ENCODE measurements at regions not wholly inside any gene's neighbourhood (a gene's known extent, or its start where the extent isn't known, plus 50 kb on each side); places are given as distances from the start of the nearest gene placed in this dataset.

DNA sequence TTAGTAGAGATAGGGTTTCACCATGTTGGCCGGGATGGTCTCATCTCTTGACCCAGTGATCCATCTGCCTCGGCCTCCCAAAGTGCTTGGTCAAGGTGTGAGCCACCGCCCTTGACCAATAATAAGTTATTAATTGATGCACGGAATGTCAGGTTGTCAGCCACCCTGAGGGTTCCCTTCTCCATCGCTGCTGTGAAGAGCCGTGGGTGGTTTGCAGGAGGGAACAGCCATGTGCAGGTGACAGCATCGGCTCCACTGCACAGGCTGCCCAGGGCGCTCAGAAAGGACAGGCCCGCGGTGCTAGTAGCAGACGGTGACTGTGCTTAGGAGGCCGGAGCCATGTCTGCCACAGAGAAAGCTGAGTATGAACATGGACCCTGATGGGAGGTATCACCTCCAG, 814.0 kb downstream of the BRD1 start:
- Histone ChIP-seq H3K4me3 (replicated peaks in 1 of 2; ENCODE audit: low read depth in 1 of 2, low read length in 2 of 2) (no peak overlapping the region), H3K4me1 (ENCODE audit: control insufficient read depth in 1 of 2, insufficient read depth in 2 of 2, low read length in 2 of 2) (no peaks in the 10 kb centered on the region), H3K27ac (ENCODE audit: low read depth, low read length) (no peak overlapping the region), H3K79me2 (ENCODE audit: insufficient read depth, low read length) (no peaks in the 10 kb centered on the region), H2AFZ (ENCODE audit: low read depth, low read length, poor library complexity, severe bottlenecking) (no peak overlapping the region), H3K9me3 (ENCODE audit: control insufficient read depth in 1 of 2, insufficient read depth in 1 of 2, low read depth in 1 of 2, low read length in 2 of 2) (no peaks in the 10 kb centered on the region), H3K36me3 (ENCODE audit: control insufficient read depth in 1 of 2, insufficient read depth in 2 of 2, low read length in 2 of 2) (no peaks in the 10 kb centered on the region), H4K20me1 (ENCODE audit: insufficient read depth) (no peaks in the 10 kb centered on the region), H3K9ac (ENCODE audit: low read length) (no peak overlapping the region), H3K9me2 (ENCODE audit: insufficient read depth) (no peaks in the 10 kb centered on the region), H3K4me2 (ENCODE audit: low read length) (no peak overlapping the region), H3K27me3 (ENCODE audit: insufficient read depth, low read length) (peaks cover 28% of the 10 kb centered on the region)
- ChIA-PET RAD21 (ENCODE audit: low non-redundant PET in 1 of 2, low total read pairs in 2 of 2, uncharacterized antibody in 2 of 2, unreplicated experiment in 2 of 2) (no interaction called here), CTCF (no interaction called here), POLR2A (no interaction called here)
- no TSS peak for BruUV-seq (replicated peaks)
- TF ChIP-seq MAX (IDR thresholded peaks at IDR 0.05): no peak
- TF ChIP-seq POLR2A (IDR thresholded peaks at IDR 0.05; ENCODE audit: borderline replicate concordance, extremely low read depth, insufficient read depth, insufficient read length): no peak
- no peak for TF ChIP-seq SIN3A (IDR thresholded peaks at IDR 0.05; ENCODE audit: low read depth)
- TF ChIP-seq ZFX (IDR thresholded peaks at IDR 0.05): no peak
- no peak for TF ChIP-seq YY1 (IDR thresholded peaks at IDR 0.05; ENCODE audit: extremely low read depth, insufficient replicate concordance, low read depth, low read length)
- no peak for TF ChIP-seq ATF3 (IDR thresholded peaks at IDR 0.05)
- TF ChIP-seq ZBTB33 (IDR thresholded peaks at IDR 0.05; ENCODE audit: extremely low read depth, insufficient replicate concordance, low read length): no peak
- no peak for TF ChIP-seq EGR1 (IDR thresholded peaks at IDR 0.05; ENCODE audit: low read depth)
- TF ChIP-seq CTCF (IDR thresholded peaks at IDR 0.05 in 2 of 3, conservative IDR thresholded peaks at IDR 0.05 in 1 of 3; ENCODE audit: borderline replicate concordance in 1 of 3, insufficient read depth in 1 of 3, low read depth in 2 of 3, low read length in 2 of 3): no peak
- no peak for DNase-seq (ENCODE audit: low read depth, low spot score)
- no peak for ATAC-seq
- intact Hi-C loops (cut with micrococcal nuclease): no loop called here
